H1 (cell line): ENCODE measurements at regions not wholly inside any gene's neighbourhood (a gene's known extent, or its start where the extent isn't known, plus 50 kb on each side); places are given as distances from the start of the nearest gene placed in this dataset.

ENCODE experiments used
- CTCF ChIA-PET: fragments of 300-600 bp; sonication (Branson Sonifier 250); formaldehyde crosslinking; loops from one replicate; lab custom pipeline; 2021; ENCODE audit not compliant: partially characterized antibody; lab: Charles Lee
- POLR2A ChIA-PET: fragments of 300-600 bp; sonication (Branson Sonifier 250); formaldehyde crosslinking; loops from one replicate; lab custom pipeline; 2021; ENCODE audit warnings: inconsistent platforms; ENCODE audit not compliant: partially characterized antibody; lab: Charles Lee
- DNase-seq, 2 experiments: peaks; one replicate each; pipeline versions ENCODE4 v3.0.0 to v3.0.0-alpha.2; 2010 to 2022; ENCODE audit warnings: low spot score in 2 of 2, low read depth in 1 of 2, mixed read lengths in 1 of 2
- FAIRE-seq: peaks from 2 replicates; lab custom pipeline; 2011; peaks lifted over from hg19 to GRCh38; lab: Jason Lieb, UNC
- H2AFZ ChIP-seq: 2 replicates; pipeline ENCODE4 v1.8.1; 2012; ENCODE audit warnings: low read length, inconsistent platforms
- H2AK5ac ChIP-seq: 2 replicates; pipeline ENCODE4 v1.6.1; 2013; ENCODE audit warnings: low read depth, low read length
- H2BK120ac ChIP-seq: replicated peaks from 2 replicates; pipeline ENCODE3; 2013; ENCODE audit warnings: low read depth, low read length, inconsistent platforms
- H2BK12ac ChIP-seq: 2 replicates; pipeline ENCODE4 v1.6.1; 2013; ENCODE audit warnings: low read depth, low read length
- H2BK15ac ChIP-seq: 2 replicates; pipeline ENCODE4 v1.6.1; 2013; ENCODE audit warnings: low read length
- H2BK20ac ChIP-seq: 2 replicates; pipeline ENCODE4 v1.6.1; 2013; ENCODE audit warnings: low read length
- H2BK5ac ChIP-seq: 2 replicates; pipeline ENCODE4 v1.6.1; 2013; ENCODE audit warnings: low read depth, low read length
- H3K14ac ChIP-seq: 2 replicates; pipeline ENCODE4 v1.6.1; 2013; ENCODE audit warnings: inconsistent platforms; ENCODE audit not compliant: insufficient read length
- H3K18ac ChIP-seq: 2 replicates; pipeline ENCODE4 v1.6.1; 2013; ENCODE audit warnings: low read length; ENCODE audit errors: extremely low read depth
- H3K23ac ChIP-seq: 2 replicates; pipeline ENCODE4 v1.6.1; 2013; ENCODE audit warnings: inconsistent platforms; ENCODE audit not compliant: insufficient read length
- H3K23me2 ChIP-seq: 2 replicates; pipeline ENCODE4 v1.6.1; 2013; ENCODE audit warnings: low read depth, low read length
- H3K27ac ChIP-seq: 2 replicates; pipeline ENCODE4 v1.6.1; 2011; ENCODE audit warnings: low read depth, low read length, inconsistent platforms
- H3K27me3 ChIP-seq, 4 experiments: replicated peaks in 1 of 4; 1 replicate in 1 of 4; 2 replicates in 3 of 4; pipeline versions ENCODE4 v1.6.1 to v1.8.1; 2011 to 2013; ENCODE audit warnings: low read length in 3 of 4, mild to moderate bottlenecking in 3 of 4, inconsistent platforms in 2 of 4, mixed read lengths in 2 of 4, moderate library complexity in 1 of 4; ENCODE audit not compliant: control insufficient read depth in 3 of 4, insufficient read depth in 3 of 4; ENCODE audit errors: extremely low read depth in 1 of 4
- H3K36me3 ChIP-seq, 4 experiments: 2 replicates each; pipeline versions ENCODE4 v1.6.1 to v1.8.1; 2011 to 2013; ENCODE audit warnings: mild to moderate bottlenecking in 4 of 4, low read length in 3 of 4, moderate library complexity in 2 of 4, control low read depth in 1 of 4, inconsistent platforms in 1 of 4; ENCODE audit not compliant: insufficient read depth in 4 of 4, control insufficient read depth in 2 of 4
- H3K4ac ChIP-seq: replicated peaks from 2 replicates; pipeline ENCODE3; 2013; ENCODE audit warnings: low read length, low read depth, mixed read lengths, inconsistent platforms; ENCODE audit not compliant: insufficient read length
- H3K4me1 ChIP-seq, 4 experiments: replicated peaks in 1 of 4; 1 replicate in 1 of 4; 2 replicates in 3 of 4; pipeline versions ENCODE4 v1.6.1 to v1.8.1; 2011 to 2013; ENCODE audit warnings: low read length in 3 of 4, inconsistent platforms in 2 of 4, mixed read lengths in 1 of 4; ENCODE audit not compliant: insufficient read depth in 4 of 4, control insufficient read depth in 3 of 4
- H3K4me2 ChIP-seq, 2 experiments: 2 replicates each; pipeline versions ENCODE4 v1.6.1 to v1.8.1; 2011 to 2013; ENCODE audit warnings: low read depth in 2 of 2, low read length in 2 of 2, control low read depth in 1 of 2, inconsistent platforms in 1 of 2, mild to moderate bottlenecking in 1 of 2; ENCODE audit not compliant: insufficient read depth in 1 of 2
- H3K4me3 ChIP-seq, 4 experiments: fragments of 200-600, 300-600 bp in 1 of 4; sonication (generic), shearing (Covaris generic), sonication (Bioruptor Twin) in 1 of 4; 2 replicates each; pipeline versions ENCODE4 v1.5.1 to v1.8.1; 2011 to 2016; ENCODE audit warnings: low read length in 4 of 4, low read depth in 3 of 4, control low read depth in 2 of 4, inconsistent platforms in 2 of 4, mild to moderate bottlenecking in 2 of 4, mixed read lengths in 1 of 4, moderate library complexity in 1 of 4; ENCODE audit not compliant: insufficient read depth in 2 of 4; ENCODE audit errors: extremely low read depth in 1 of 4
- H3K56ac ChIP-seq: replicated peaks from 2 replicates; pipeline ENCODE3; 2013; ENCODE audit warnings: low read depth, mild to moderate bottlenecking, mixed read lengths, low read length, inconsistent platforms; ENCODE audit not compliant: insufficient read length
- H3K79me1 ChIP-seq: 2 replicates; pipeline ENCODE4 v1.6.1; 2013; ENCODE audit warnings: low read depth, low read length, control low read depth
- H3K79me2 ChIP-seq, 2 experiments: 2 replicates each; pipeline versions ENCODE4 v1.6.1 to v1.8.1; 2012 to 2013; ENCODE audit warnings: low read length in 2 of 2, mild to moderate bottlenecking in 2 of 2, inconsistent platforms in 1 of 2; ENCODE audit not compliant: insufficient read depth in 2 of 2, control insufficient read depth in 1 of 2
- H3K9ac ChIP-seq, 4 experiments: replicated peaks in 1 of 4; 1 replicate in 1 of 4; 2 replicates in 3 of 4; pipeline versions ENCODE4 v1.6.1 to v1.8.1; 2011 to 2013; ENCODE audit warnings: low read depth in 3 of 4, low read length in 3 of 4, control low read depth in 2 of 4, mild to moderate bottlenecking in 2 of 4, moderate library complexity in 2 of 4, inconsistent platforms in 1 of 4; ENCODE audit errors: extremely low read depth in 1 of 4
- H3K9me3 ChIP-seq, 2 experiments: 2 replicates each; pipeline versions ENCODE4 v1.6.1 to v1.8.1; 2012 to 2013; ENCODE audit warnings: mild to moderate bottlenecking in 2 of 2, moderate library complexity in 2 of 2, control low read depth in 1 of 2, inconsistent platforms in 1 of 2, low read depth in 1 of 2, low read length in 1 of 2, mixed read lengths in 1 of 2; ENCODE audit not compliant: insufficient read depth in 2 of 2
- H4K20me1 ChIP-seq, 2 experiments: replicated peaks in 1 of 2; 2 replicates each; pipeline versions ENCODE3 to v1.8.1; 2011 to 2013; ENCODE audit warnings: inconsistent platforms in 2 of 2, low read length in 2 of 2, mild to moderate bottlenecking in 1 of 2; ENCODE audit not compliant: insufficient read depth in 2 of 2, control insufficient read depth in 1 of 2
- H4K5ac ChIP-seq: 2 replicates; pipeline ENCODE4 v1.6.1; 2013; ENCODE audit warnings: low read length, low read depth, mixed read lengths, inconsistent platforms; ENCODE audit not compliant: insufficient read length
- H4K8ac ChIP-seq: 2 replicates; pipeline ENCODE4 v1.8.0; 2013; ENCODE audit warnings: mild to moderate bottlenecking, moderate library complexity, low read length, inconsistent platforms; ENCODE audit not compliant: insufficient read depth; ENCODE audit errors: extremely low read depth
- H4K91ac ChIP-seq: replicated peaks from 2 replicates; pipeline ENCODE3; 2013; ENCODE audit warnings: low read length, mixed read lengths, inconsistent platforms; ENCODE audit not compliant: insufficient read length
- EZH2 ChIP-seq: fragments of 200-600 bp; sonication (generic); IDR thresholded peaks from 2 replicates; pipeline ENCODE4 v1.7.1; 2012; ENCODE audit warnings: low read depth, mild to moderate bottlenecking, moderate library complexity, low read length, inconsistent platforms; ENCODE audit not compliant: severe bottlenecking
- POU5F1 ChIP-seq: IDR thresholded peaks from 2 replicates; pipeline ENCODE4 v1.6.1; 2011; ENCODE audit warnings: low read depth, mild to moderate bottlenecking, low read length, moderate library complexity
- WGBS, 2 experiments: shearing (Covaris generic) in 1 of 2; methylation state at CpG; one replicate each; pipeline versions ENCODE4 v1.1.6 to v1.1.7; 2013 to 2015; ENCODE audit warnings: low lambda C conversion rate in 2 of 2, mixed read lengths in 2 of 2, inconsistent platforms in 1 of 2, low coverage in 1 of 2, missing lambda C conversion rate in 1 of 2; ENCODE audit not compliant: insufficient replicate concordance in 2 of 2, insufficient coverage in 1 of 2, insufficient read length in 1 of 2; ENCODE audit errors: extremely low coverage in 1 of 2, missing lambda C conversion rate in 1 of 2; 5-methylcytosine and 5-hydroxymethylcytosine counted together

- Histone ChIP-seq H3K4me1 (peaks cover 0 to 10% (median 0%) of the 10 kb centered on the region in 4 experiments; a peak in 2 of 7 replicates), H3K4me3 (peak overlapping the region in 1 of 4 experiments; percentile 37; a peak in 1 of 8 replicates), H3K23me2 (no peaks in the 10 kb centered on the region), H3K9ac (no peak overlapping the region), H3K27me3 (no peaks in the 10 kb centered on the region), H2AFZ (no peak overlapping the region), H3K18ac (no peak overlapping the region), H3K4ac (no peak overlapping the region), H4K20me1 (no peaks in the 10 kb centered on the region), H2AK5ac (no peak overlapping the region), H3K27ac (no peak overlapping the region), H2BK15ac (no peak overlapping the region), H4K5ac (no peak overlapping the region), H4K8ac (no peak overlapping the region), H3K14ac (no peak overlapping the region), H2BK120ac (no peak overlapping the region), H2BK12ac (no peak overlapping the region), H3K23ac (no peak overlapping the region), H3K56ac (no peak overlapping the region), H4K91ac (no peak overlapping the region), H3K79me2 (no peaks in the 10 kb centered on the region), H2BK20ac (no peak overlapping the region), H3K9me3 (no peaks in the 10 kb centered on the region; a peak in 1 of 4 replicates), H3K79me1 (no peaks in the 10 kb centered on the region), H3K36me3 (no peaks in the 10 kb centered on the region), H3K4me2 (peak overlapping the region in 1 of 2 experiments; percentile 0; a peak in 2 of 4 replicates), H2BK5ac (no peak overlapping the region)
- ChIA-PET CTCF (interaction anchor here (0.6 kb wide), 1 partner anchor 679 kb away, joined by 3 read pairs; no protein-coding TSS in a partner anchor), POLR2A (no interaction called here)
- FAIRE-seq (no peak), DNase-seq (no peak)
- no peak for TF ChIP-seq EZH2
- TF ChIP-seq POU5F1, result 0 out of 2 replicates have a peak, but pooled peaks have one; percentile 57
- WGBS, 2 experiments, result 14% methylated on average over 1 of the region's 1 CpG; no CpG with 5 or more reads in 1 of the 2 experiments
Observed at GRCh38 chr12:44947163-44947562, 71.0 kb upstream of the NELL2 start.
